Stimulated activated CD4-positive, alpha-beta T cell treated with anti-CD3 and anti-CD28 coated beads, Interleukin-12 subunit alpha, Interleukin-12 subunit beta, amount 100 ng/mL, for 4 hours (primary cell): ENCODE measurements at regions not wholly inside any gene's neighbourhood (a gene's known extent, or its start where the extent isn't known, plus 50 kb on each side); places are given as distances from the start of the nearest gene placed in this dataset.
"Not testable (repeated sequence)": the region's sequence is repeated elsewhere in the genome, so short reads cannot be mapped to it uniquely, and the experiment has no call there.

ENCODE experiments used
- DNase-seq: peaks from one replicate; pipeline ENCODE4 v3.0.0-alpha.2; 2020

GRCh38 chr2:83359336-83359735 is 1099.7 kb downstream of the SUCLG1 start:
- DNase-seq, result no peak

DNA sequence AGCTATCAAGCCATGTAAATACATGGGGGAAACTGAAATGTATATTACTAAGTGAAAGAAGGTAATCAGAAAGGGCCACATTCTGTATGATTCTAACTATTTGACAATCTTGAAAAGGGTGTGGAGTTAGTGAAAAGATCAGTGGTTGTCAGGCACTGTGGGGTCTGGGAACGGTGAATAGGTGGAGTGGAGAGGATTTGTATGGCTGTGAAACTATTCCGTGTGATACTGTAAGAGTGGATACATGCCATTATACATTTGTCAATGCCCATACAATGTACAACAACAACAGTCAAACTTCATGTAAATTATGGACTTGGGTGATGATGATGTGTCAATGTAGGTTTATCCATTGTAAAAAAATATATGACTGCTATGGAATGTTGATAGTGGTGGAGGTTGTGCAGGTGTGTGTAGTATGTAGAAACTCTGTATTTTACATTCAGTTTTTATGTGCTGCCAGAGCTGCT is 1116.2 kb downstream of the SUCLG1 start:
- DNase-seq, result no peak

- no peak for DNase-seq
Measured at GRCh38 chr2:83340424-83340823, 1118.7 kb downstream of the SUCLG1 start.

- DNase-seq, result not testable (repeated sequence)
Measured at GRCh38 chr2:83339942-83340341, 1119.1 kb downstream of the SUCLG1 start.

DNA sequence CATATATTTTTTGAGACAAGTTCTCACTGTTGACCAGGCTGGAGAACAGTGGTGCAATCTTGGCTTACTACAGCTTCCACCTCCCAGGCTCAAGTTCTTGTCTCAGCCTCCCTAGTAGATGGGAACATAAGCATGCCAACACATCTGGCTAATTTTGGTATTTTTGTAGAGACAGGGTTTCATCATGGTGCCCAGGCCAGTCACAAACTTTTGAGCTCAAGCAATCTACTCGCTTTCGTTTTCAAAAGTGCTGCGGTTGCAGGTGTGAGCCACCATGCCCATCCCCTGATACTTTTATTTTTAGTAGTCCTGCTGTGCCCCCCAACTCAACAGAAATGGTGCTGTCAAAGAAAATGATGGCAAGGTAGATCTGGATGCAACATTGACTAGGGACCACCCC is 1127.3 kb downstream of the SUCLG1 start:
- no peak for DNase-seq

DNA sequence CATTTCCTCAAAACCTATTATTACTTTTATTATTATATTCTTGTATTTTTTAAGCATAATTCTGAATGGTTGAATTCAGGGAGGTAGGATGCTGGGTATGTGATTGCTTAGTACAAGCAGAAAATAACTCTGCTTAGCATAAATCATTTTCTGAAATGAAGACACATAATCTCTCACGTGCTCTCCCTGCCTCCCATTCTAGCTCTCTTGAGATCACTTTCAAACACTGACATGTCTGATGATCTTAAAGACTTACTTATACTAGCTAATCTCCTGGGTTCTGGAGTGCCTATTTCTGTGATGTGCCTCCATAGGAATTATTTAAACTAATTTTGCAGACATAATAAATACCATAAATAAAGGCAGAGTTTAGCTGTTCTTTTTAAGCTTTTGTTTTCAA is 1136.0 kb downstream of the SUCLG1 start:
- no peak for DNase-seq

- DNase-seq, result no peak
Measured at GRCh38 chr2:83320053-83320452, 1139.0 kb downstream of the SUCLG1 start.

DNA sequence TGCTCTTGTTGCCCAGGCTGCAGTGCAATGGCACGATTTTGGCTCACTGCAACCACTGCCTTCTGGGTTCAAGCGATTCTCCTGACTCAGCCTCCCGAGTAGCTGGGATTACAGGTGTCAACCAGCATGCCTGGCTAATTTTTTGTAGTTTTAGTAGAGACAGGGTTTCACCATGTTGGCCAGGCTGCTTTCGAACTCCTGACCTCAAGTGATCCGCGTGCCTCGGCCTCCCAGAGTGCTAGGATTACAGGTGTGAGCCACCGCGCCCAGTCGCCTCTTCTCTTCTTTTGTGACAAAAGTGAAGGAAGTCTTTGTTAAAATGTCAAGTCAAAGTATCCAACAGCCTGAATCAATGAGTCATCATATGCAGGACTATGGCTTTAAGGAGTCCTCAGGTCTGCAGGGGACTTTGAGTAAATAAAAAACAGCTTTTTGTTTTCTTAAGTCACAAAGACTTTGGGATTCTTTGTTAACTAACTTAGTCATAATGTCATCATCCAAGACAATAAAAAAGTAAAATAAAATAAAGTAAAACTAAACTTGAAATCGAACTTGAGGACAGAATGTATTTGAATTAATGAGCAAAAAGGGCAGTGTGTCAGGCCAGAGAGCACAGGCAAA is 1153.2 kb downstream of the SUCLG1 start:
- no peak for DNase-seq

DNA sequence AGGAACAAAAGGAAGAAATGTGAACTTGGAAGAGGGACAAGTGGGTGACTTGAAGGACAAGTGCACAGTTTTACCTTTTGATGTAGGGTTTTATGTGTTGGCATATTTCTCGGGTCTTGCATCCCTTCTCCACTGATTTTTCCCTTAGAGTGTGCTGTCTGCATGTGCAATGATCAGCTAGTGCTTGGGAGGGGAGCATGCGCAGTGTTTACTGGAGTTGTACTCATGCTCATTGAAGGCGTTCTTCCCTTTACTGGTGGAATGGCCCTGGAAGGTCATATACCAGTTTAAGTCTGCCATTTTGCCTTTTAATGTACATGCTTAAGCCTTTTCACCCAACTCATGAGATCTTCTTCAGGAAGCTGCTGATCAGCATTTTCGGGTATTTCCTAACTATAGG is 1168.0 kb downstream of the SUCLG1 start:
- DNase-seq, result no peak

GRCh38 chr2:83282841-83283240 is 1176.2 kb downstream of the SUCLG1 start:
- DNase-seq, result no peak

- DNase-seq, result no peak
Measured at GRCh38 chr2:83282043-83282795, 1176.9 kb downstream of the SUCLG1 start.

GRCh38 chr2:83280391-83280790 is 1178.7 kb downstream of the SUCLG1 start:
- DNase-seq, result no peak

- DNase-seq, result no peak
Measured at GRCh38 chr2:83273322-83273721, 1185.8 kb downstream of the SUCLG1 start.

DNA sequence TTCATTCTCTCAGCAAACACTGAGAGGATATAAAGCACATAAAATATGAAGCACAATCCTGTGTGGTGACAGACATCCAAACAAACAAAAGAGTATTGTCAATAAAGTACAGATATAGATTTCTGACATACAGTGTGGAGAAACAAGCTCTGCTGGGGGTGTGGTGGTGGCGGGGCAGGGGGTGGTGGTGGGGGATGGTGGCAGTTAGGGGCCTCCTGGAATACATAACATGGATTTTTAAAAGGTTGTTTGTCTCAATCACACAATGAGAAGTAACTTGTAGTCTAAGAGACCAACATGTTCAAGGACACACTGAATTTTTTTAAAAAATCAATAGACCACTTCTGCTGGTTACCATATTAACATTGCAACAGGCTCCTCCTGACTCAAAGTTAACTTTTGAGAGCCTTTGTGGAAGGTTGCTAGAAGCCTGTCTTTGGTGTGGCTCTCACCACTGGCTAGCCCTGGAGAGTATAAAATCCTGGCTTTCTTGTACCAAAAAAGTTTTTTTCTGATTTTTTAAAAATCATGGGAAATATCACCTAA is 1197.4 kb downstream of the SUCLG1 start:
- no peak for DNase-seq

DNA sequence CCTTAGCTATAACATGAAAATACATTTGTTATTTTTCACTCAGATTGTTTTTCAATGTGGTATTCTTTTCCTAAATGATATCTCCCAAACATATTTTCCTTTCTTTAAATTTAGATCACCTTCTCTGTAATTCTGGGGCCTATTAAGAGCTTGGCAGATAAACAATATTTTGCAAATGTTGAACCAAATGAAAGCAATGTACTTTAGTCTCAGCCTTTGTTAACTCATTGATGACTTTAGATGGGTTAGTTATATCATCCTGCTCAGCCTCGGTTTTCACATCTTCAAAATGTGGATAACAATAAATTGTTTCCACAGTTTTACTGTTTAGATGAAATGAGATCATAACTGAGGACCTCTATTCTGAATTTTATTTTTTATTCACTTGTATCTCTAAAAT is 1205.2 kb downstream of the SUCLG1 start:
- no peak for DNase-seq

- DNase-seq, result no peak
Measured at GRCh38 chr2:83251321-83251872, 1207.7 kb downstream of the SUCLG1 start.

DNA sequence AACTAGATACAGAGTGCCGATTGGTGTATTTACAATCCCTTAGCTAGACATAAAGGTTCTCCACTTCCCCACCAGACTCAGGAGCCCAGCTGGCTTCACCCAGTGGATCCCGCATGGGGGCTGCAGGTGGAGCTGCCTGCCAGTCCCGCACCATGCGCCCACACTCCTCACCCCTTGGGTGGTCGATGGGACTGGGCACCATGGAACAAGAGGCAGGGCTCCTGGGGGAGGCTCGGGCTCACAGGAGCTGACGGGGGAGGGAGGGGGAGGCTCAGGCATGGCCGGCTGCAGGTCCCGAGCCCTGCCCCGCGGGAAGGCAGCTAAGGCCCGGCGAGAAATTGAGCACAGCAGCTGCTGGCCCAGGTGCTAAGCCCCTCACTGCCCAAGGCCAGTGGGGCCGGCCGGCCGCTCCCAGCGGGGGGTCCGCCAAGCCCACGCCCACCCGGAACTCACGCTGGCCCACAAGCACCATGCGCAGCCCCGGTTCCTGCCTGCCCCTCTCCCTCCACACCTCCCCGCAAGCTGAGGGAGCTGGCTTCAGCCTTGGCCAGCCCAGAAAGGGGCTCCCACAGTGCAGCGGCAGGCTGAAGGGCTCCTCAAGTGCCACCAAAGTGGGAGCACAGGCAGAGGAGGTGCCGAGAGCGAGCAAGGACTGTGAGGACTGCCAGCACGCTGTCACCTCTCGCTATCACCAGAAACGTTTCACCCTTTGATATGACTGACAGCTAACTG is 1213.1 kb downstream of the SUCLG1 start:
- DNase-seq, result not testable (repeated sequence)

GRCh38 chr2:83240611-83241010 is 1218.5 kb downstream of the SUCLG1 start:
- no peak for DNase-seq

DNA sequence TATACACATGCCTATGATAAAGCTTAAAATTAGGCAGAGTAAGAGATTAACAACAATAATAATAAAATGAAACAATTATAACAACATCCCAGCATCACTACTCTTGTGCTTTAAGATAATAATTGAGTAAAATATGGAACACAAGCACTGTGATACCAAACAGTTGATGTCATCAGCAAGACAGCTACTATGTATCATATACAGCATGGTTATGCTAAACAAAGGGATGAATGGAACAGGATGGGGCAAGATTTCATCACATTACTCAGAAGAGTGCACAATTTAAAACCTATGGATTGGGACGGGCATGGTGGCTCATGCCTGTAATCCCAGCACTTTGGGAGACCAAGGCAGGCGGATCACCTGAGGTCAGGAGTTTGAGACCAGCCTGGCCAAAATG is 1221.0 kb downstream of the SUCLG1 start:
- DNase-seq, result no peak

- no peak for DNase-seq
Measured at GRCh38 chr2:83234246-83234645, 1224.8 kb downstream of the SUCLG1 start.

- DNase-seq, result no peak
Measured at GRCh38 chr2:83233781-83234180, 1225.3 kb downstream of the SUCLG1 start.

DNA sequence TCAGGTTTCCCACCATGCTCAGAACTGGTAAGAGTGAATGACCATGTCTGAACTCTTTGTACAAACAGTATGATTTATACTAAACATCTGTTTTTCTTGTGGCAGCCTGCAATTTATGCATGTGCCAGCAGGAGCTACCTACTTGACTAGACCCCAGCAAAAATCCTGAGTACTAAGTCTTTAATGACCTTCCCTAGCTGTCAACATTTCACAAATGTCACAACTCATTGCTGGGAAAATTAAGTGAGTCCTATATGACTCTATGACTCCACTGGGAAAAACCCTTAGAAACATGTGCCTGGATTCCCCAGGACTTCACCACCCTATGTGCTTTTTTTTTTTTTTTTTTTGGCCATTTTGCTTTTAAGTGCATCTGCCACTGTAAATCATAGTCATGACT is 1225.8 kb downstream of the SUCLG1 start:
- no peak for DNase-seq

- DNase-seq, result no peak
Measured at GRCh38 chr2:83229443-83229842, 1229.6 kb downstream of the SUCLG1 start.
